ENCODE measurements at regions not wholly inside any gene's neighbourhood (a gene's known extent, or its start where the extent isn't known, plus 50 kb on each side); places are given as distances from the start of the nearest gene placed in this dataset.

DNA sequence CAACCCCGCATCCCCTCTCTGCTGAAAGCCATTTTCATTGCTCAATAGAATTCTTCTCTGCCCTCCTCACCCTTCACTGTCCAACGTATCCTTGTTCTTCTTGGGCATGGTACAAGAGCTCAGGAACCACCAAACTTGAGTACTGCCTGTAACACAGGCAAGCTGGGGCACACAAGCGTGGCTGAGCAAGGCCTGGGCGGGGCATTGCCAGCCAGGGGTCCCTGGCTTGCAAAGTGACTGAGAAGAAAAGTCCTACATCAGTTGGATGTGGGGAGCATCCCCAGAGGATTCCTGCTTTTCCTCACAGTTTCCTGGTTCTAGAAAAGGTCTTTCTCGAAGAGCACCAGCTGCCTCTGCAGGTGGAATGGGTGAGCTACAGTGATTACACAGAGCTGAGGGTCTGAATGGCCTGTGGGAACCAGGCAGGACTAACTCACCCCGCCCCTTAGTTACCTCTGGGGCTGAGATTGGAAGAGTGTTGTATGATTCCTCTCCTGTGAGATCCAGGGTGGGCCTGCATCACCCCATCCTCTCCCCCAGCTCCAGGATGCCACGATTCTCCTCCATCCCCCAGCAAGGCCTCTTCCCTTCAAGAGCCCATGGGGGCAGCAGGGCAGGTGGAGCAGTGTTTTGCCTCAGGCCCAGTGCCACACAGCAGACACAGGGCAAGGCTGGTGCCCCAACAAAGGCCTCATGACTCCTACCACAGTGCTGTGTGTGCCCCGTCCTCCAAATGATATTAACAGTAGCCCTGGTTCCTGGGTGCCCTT, 121.9 kb downstream of the MATN1 start:
- Histone ChIP-seq H3K9me2 (replicated peaks; ENCODE audit: low read depth, low read length) (no peaks in the 10 kb centered on the region), H3K4me3 (ENCODE audit: low read length, poor library complexity, severe bottlenecking) (no peak overlapping the region), H3K36me3 (ENCODE audit: insufficient read depth, low read length) (no peaks in the 10 kb centered on the region), H3K4me2 (ENCODE audit: low read depth, low read length, poor library complexity, severe bottlenecking) (no peak overlapping the region), H4K20me1 (ENCODE audit: insufficient read depth, low read length, poor library complexity, severe bottlenecking) (no peaks in the 10 kb centered on the region), H3K79me2 (ENCODE audit: insufficient read depth, low read length) (no peaks in the 10 kb centered on the region), H3K4me1 (ENCODE audit: insufficient read depth, low read length, poor library complexity, severe bottlenecking) (no peaks in the 10 kb centered on the region), H3K9me3 (ENCODE audit: insufficient read depth, low read depth, low read length) (0 out of 2 replicates have a peak, but pooled peaks cover 2% of the 10 kb centered on the region), H3K9ac (ENCODE audit: low read depth, low read length, poor library complexity, severe bottlenecking) (no peak overlapping the region), H2AFZ (ENCODE audit: low read length) (no peak overlapping the region), H3F3A (ENCODE audit: low read depth) (no peaks in the 10 kb centered on the region), H3K27me3 (ENCODE audit: insufficient read depth, low read length, poor library complexity, severe bottlenecking) (no peaks in the 10 kb centered on the region)
- TF ChIP-seq EZH2phosphoT487 (IDR thresholded peaks at IDR 0.05; ENCODE audit: borderline replicate concordance) (no peak), CTCF (conservative IDR thresholded peaks at IDR 0.05; ENCODE audit: low read length) (no peak)

DNA sequence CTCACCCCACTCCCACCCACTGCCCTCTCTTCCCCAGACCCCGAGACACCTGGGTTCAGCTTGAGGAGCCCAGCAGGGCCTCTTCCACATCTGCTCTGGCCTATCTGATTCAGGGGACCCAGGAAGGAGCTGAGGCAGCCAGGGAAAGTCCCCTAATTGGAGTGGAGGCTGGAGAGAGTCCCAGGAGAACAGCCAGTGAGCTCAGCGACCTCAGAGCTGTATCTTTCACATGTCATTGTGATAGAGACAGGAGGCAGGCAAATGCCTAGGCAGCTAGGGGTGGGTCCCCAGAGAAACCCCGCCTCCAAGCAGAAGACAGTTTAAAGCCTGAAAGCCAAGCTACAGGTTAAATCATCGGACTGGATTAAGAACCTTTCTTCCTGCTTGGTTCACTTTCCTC, 122.7 kb downstream of the MATN1 start:
- H3K4me1 ChIP-seq (ENCODE audit: insufficient read depth, low read length, poor library complexity, severe bottlenecking) = no peaks in the 10 kb centered on the region
- no peak overlapping the region for H3K4me2 ChIP-seq (ENCODE audit: low read depth, low read length, poor library complexity, severe bottlenecking)
- no peaks in the 10 kb centered on the region for H3K79me2 ChIP-seq (ENCODE audit: insufficient read depth, low read length)
- TF ChIP-seq CTCF (conservative IDR thresholded peaks at IDR 0.05; ENCODE audit: low read length) (no peak), EZH2phosphoT487 (IDR thresholded peaks at IDR 0.05; ENCODE audit: borderline replicate concordance) (no peak)
- H3K36me3 ChIP-seq (ENCODE audit: insufficient read depth, low read length) = no peaks in the 10 kb centered on the region
- H2AFZ ChIP-seq (ENCODE audit: low read length) = no peak overlapping the region
- 0 out of 2 replicates have a peak, but pooled peaks cover 2% of the 10 kb centered on the region for H3K9me3 ChIP-seq (ENCODE audit: insufficient read depth, low read depth, low read length)
- no peaks in the 10 kb centered on the region for H4K20me1 ChIP-seq (ENCODE audit: insufficient read depth, low read length, poor library complexity, severe bottlenecking)
- no peak overlapping the region for H3K4me3 ChIP-seq (ENCODE audit: low read length, poor library complexity, severe bottlenecking)
- no peak overlapping the region for H3K9ac ChIP-seq (ENCODE audit: low read depth, low read length, poor library complexity, severe bottlenecking)
- no peaks in the 10 kb centered on the region for H3F3A ChIP-seq (ENCODE audit: low read depth)
- H3K9me2 ChIP-seq (replicated peaks; ENCODE audit: low read depth, low read length) = no peaks in the 10 kb centered on the region
- H3K27me3 ChIP-seq (ENCODE audit: insufficient read depth, low read length, poor library complexity, severe bottlenecking) = no peaks in the 10 kb centered on the region

GRCh38 chr1:30600258-30600657, 123.1 kb downstream of the MATN1 start:
- Histone ChIP-seq H3K4me1 (ENCODE audit: insufficient read depth, low read length, poor library complexity, severe bottlenecking) (no peaks in the 10 kb centered on the region), H4K20me1 (ENCODE audit: insufficient read depth, low read length, poor library complexity, severe bottlenecking) (no peaks in the 10 kb centered on the region), H2AFZ (ENCODE audit: low read length) (no peak overlapping the region), H3F3A (ENCODE audit: low read depth) (no peaks in the 10 kb centered on the region), H3K36me3 (ENCODE audit: insufficient read depth, low read length) (no peaks in the 10 kb centered on the region), H3K9me2 (replicated peaks; ENCODE audit: low read depth, low read length) (no peaks in the 10 kb centered on the region), H3K27me3 (ENCODE audit: insufficient read depth, low read length, poor library complexity, severe bottlenecking) (no peaks in the 10 kb centered on the region), H3K4me2 (ENCODE audit: low read depth, low read length, poor library complexity, severe bottlenecking) (no peak overlapping the region), H3K9ac (ENCODE audit: low read depth, low read length, poor library complexity, severe bottlenecking) (no peak overlapping the region), H3K4me3 (ENCODE audit: low read length, poor library complexity, severe bottlenecking) (no peak overlapping the region), H3K79me2 (ENCODE audit: insufficient read depth, low read length) (no peaks in the 10 kb centered on the region), H3K9me3 (ENCODE audit: insufficient read depth, low read depth, low read length) (0 out of 2 replicates have a peak, but pooled peaks cover 2% of the 10 kb centered on the region)
- no peak for TF ChIP-seq EZH2phosphoT487 (IDR thresholded peaks at IDR 0.05; ENCODE audit: borderline replicate concordance)
- TF ChIP-seq CTCF (conservative IDR thresholded peaks at IDR 0.05; ENCODE audit: low read length) = no peak
